GM21619 (cell line): ENCODE measurements at regions not wholly inside any gene's neighbourhood (a gene's known extent, or its start where the extent isn't known, plus 50 kb on each side); places are given as distances from the start of the nearest gene placed in this dataset.
"Not testable (repeated sequence)": the region's sequence is repeated elsewhere in the genome, so short reads cannot be mapped to it uniquely, and the experiment has no call there.

Experiments used
- ATAC-seq: cut with Tn5 transposase; IDR thresholded peaks from one replicate; pipeline ENCODE4 v1.9.1; 2021; ENCODE audit not compliant: unreplicated experiment

DNA sequence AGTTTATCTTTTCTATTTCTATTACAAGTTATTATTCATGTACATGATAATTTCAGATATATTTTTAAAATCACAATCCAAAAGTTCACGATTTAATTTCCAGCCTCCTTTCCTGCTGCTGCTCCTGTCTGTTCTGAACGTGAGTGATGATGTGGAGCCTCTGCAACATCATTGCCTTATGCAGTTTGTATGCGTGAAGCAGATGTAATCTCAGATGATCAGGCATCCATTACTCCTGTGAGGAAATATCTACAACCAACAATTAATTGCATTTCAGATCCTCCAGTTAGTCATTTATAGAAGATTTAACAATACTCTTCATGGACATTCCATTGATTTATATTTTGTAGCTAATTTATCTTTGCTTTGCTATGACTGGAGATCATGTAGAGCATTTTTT, 668.7 kb upstream of the EPHA5 start:
- ATAC-seq, result no peak

DNA sequence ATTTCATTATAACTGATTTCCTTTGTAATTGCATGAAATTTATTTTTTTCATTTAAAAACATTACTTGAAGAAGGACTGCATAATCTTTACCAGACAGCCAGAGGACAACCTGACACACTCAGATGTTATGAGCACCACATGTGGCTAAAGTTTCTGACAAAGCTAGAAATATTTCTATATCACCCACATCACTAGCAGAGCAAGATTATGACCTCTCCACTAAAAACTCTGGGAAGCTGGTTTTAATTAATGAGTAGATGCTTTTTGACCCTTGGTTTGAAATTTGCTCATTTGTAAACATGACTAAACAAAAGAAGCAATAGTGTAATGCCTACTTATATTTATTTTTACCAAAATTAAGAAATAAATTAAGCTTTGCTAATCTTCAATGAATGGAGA, 661.5 kb upstream of the EPHA5 start:
- ATAC-seq, result no peak

DNA sequence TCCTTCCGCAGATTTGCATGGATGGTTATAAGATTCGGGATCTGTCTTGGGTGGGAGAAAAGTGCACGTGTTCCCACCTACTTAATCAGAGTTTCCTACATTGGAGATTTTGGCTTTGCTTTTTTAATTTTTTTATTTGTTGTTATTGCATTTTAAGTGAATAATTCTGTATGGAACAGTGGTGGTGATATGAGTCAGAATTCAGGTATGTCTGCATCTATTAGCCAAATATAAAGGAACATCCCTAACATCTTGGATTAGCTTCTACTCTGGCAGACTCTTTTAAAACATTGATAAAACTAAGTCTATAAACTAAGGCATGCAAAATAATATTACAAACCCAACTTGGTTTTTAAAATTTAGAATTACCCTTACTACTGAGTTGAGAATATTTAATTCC, 659.8 kb upstream of the EPHA5 start:
- ATAC-seq, result no peak

DNA sequence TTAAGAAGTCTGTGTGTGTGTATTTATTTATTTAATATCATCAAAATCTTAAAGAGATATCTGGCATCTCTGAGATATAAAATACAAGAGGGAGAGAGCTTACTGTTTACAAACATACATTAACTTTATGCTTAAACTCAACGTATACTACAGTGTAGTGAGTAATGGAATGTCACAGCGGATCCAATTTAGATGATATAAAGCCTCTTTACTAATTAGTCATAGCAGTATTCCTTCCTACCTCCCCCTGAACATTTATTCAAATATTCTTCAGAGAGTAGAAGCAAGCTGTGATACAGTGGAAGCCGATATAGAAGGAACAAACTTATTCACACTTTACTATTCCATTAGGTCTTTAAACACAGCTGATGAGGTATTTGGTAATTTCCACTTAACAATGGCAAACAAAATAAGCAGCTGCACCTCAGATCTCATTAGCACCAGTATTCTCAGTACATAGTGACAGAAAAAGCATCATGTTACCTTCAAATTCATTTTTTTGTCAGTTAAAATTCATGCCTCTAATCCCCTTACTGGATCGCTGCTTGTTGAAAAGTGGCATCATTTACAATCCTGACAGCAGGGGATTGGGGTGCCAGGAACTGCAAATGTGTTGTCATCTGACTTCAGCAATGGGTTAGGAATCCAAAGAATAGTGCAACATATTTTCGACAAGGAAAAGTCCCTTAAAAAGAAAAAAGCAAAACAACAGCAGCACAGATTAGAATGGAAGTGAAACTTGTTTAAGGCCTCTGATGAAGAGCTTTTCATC, 658.7 kb upstream of the EPHA5 start:
- no peak for ATAC-seq

DNA sequence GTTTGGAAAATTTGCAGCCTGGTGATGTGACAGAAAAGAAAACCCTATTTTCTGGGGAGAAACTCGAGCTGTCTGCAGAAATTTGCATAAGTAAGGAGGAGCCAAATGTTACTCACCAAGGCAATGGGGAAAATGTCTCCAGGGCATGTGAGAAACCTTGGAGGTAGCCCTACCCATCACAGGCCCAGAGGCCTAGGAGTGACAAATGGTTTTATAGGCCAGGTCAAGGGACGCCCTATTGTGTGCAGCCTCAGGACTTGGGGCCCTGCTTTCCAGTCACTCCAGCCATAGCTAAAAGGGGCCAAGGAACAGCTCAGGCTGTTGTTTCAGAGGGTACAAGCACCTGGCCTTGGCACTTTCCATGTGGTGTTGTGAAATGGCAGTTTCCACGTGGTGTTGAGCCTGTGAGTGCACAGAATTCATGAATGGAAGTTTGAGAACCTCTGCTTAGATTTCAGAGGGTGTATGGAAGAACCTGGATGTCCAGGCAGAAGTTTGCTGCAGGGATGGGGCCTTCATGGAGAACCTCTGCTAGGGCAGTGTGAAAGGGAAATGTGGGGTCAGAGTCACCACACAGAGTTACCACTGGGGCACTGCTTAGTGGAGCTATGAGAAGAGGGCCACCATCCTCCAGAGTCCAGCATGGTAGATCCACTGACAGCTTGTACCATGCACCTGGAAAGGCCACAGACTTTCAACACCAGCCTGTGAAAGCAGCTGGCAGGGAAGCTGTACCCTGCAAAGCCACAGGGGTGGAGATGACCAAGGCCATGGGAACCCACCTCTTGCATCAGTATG, 637.6 kb upstream of the EPHA5 start:
- no peak for ATAC-seq

DNA sequence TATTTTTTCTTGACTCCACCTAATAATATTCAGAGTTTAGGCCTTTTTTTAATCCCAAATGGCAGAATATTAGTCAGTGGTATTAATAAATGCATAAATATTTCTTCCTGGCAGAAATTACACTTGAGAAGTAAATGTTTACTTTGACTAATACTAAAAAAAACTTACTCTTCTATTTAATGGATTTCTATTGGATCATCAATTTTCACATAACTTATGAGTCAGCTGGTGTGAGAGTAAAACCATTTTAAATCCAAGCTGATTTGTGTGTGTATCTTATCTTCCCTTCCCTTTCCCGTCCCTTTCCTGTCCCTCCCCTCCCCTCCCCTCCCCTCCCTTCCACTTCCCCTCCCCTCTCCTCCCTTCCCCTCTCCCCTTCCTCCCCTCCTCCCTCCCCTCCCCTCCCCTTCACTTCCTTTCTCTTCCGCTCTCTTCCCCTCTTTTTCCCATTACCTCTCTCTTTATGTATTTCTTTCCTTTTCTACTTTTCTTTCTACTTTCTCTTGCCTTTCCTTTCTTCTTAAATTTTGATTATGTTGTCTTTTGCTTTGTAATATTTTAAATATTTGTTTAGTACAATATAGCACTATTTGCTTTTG, 630.1 kb upstream of the EPHA5 start:
- ATAC-seq, result no peak

DNA sequence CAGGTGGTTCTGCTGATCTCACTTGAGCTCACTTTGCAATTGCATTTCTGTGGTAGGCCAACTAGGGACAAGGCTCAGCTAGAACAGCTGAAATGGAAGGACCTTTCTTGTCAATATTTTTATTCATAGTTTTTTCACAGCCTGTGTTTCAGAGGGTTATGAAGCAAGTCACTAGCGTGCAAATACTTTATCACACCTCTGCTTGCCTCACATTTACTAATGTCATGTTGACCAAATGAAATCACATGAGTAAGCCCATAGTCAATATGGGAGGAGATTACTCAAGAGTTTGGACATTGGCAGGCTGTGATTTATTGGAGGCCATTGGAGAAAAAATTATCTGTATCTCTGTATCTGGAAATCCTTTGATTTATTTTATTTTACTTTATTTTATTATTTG, 628.3 kb upstream of the EPHA5 start:
- no peak for ATAC-seq

DNA sequence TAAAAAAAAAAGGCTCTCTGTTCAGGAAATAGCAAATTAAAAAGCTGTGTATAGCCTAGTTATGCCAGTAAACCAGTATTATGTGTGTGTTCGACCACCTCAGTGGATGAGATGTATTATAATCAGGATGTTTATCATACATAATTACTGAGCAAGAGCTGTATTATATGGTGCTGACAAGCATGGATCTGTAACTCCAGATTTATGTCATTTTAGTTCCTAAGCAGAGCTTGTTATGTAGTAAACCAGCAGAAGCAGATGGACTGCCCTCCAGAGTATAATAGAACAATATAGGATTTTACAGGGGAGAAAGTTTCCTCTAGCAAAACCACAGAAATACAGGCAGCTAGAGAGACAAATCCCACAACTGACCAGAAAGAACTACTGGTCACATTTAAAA, 627.4 kb upstream of the EPHA5 start:
- no peak for ATAC-seq

DNA sequence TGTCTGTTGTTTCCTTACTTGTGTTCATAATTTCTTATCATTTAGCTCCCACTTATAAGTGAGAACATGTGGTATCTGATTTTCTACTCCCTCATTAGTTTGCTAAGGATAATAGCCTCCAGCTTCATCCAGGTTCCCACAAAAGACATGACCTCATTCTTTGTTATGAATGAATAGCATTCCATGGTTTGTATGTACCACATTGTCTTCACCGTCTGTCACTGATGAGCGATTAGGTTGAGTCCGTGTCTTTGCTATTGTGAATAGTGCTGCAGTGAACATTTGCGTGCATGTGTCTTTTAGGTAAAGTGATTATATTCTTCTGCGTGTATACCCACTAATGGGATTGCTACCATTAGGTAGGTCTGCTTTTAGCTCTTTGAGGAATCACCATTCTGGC, 624.3 kb upstream of the EPHA5 start:
- no peak for ATAC-seq

DNA sequence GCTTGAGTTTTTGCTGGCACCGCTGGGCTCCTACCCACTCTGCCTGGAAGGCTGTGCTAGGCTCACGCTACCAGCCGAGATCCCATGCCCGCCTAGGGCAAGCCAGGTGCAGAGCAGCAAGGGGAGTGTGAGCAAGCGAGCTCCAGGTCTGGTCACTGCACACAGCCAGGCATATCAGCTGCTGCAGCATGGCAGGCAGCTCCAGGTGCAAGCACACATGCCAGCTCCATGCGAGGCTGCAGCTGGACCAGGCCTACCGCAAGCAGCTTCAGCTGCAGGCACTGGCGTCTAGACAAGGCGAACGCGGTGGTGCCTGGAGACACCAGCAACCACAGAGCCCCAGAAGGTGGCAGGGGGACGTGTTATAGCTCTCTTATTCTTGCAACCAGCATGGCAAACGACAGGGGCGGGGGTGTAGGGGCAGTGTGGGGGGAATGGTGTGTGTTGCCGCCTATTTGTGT, 614.7 kb upstream of the EPHA5 start:
- ATAC-seq, result no peak

DNA sequence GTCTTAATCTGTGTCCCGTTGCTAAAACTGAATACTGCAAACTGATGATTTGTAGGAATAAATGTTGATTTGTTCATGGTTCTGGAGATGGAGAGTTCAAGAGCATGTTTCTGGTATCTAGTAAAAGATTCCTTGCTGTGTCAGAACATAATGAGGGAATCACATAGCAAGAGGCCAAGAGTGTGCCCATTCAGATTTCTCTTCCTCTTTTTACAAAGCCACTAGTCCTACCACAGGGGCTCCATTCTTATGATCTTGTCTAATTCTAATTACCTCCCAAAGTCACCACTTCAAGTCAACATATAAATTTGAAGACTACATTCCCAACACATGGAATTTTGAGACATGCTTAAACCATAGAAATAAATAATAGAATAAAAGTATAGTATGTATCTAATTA, 608.8 kb upstream of the EPHA5 start:
- ATAC-seq, result no peak

DNA sequence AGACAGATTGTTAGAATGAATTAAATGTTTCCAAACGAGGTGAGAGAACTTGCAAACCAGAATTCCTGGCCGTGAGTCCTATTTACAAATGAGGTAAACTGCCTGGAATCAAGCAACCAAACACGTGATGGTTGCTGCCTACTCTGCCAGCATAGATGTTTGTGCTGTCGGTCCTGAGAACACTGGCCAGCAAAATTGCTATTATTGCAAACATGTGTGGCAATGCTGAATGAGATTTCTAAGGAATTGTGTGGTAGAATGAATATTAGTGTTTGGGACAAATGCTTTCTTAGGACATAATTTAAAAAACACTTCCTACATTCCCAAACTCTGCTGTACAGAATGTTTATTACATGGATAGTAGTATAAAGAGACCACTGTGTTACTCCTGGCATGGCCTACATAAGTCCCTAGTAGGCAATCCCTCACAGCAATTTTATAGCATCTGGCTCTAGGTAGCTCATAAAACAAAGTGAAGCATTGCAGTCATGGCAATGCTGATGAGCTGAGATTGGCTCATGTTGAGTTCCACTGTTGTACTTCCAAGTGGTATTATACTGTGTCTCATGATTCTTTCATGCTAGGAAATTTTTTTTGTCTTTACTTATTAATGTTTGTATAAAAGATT, 605.2 kb upstream of the EPHA5 start:
- ATAC-seq, result no peak

DNA sequence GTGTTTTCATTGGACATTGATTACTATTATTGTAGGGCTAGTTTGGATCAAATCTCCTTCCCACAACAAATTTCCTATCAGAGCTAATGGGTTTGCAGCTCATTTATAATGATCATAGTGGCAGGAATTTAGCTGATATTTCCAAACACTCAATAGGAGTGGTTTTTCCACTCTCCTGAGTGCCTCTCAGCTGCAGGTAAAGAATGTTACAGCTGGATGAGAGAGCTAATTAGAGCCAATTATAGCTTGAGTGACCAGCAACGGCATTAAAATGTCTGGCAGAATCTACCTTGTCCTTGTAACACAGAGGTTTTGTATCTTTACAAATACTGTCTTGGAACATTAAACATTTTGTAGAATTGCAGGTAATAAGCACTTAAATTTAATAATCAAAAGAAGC, 602.8 kb upstream of the EPHA5 start:
- no peak for ATAC-seq

DNA sequence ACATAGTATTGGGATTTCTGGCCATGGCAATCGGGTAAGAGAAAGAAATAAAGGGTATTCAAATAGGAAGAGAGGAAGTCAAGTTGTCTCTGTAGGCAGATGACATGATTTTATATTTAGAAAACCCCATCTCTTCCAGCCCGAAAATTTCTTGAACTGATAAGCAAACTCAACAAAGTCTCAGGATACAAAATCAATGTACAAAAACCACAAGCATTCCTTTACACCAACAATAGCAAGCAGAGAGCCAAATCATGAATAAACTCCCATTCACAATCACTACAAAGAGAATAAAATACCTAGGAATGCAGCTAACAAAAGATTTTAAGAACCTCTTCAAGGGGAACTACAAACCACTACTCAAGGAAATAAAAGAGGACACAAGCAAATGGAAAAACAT, 600.1 kb upstream of the EPHA5 start:
- ATAC-seq, result not testable (repeated sequence)

DNA sequence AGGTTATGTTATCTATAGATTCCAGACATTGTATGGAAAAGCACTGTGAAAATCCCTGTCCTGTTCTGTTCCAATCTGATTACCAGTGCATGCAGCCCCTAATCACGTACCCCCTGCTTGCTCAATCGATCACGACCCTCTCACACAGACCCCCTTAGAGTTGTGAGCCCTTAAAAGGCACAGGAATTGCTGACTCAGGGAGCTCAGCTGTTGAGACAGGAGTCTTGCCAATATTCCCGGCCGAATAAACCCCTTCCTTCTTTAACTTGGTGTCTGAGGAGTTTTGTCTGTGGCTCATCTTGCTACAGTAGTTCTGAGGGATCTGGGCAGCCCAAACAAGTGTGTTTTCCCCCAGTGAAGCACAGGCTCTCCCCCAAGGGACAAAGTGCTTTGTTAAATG, 596.3 kb upstream of the EPHA5 start:
- not testable (repeated sequence) for ATAC-seq

DNA sequence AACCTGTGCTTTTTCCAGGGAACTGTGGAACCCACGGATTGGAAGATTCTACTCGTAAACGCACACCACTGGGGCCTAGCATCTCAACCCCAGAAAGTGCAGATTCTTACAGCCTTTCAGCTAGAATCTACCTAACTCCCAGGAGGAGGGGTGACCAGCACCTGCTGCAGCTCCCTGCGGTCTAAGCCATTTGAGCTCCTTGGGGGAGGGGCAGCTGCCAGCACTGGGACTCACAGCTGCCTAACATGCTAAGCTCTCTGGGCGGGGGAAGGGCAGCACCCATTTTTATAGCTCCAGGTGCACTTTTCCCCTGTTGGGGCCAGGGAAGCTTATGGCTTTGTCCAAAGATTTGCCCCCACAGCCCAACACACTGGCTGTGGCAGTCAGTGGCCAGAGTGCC, 595.7 kb upstream of the EPHA5 start:
- no peak for ATAC-seq

DNA sequence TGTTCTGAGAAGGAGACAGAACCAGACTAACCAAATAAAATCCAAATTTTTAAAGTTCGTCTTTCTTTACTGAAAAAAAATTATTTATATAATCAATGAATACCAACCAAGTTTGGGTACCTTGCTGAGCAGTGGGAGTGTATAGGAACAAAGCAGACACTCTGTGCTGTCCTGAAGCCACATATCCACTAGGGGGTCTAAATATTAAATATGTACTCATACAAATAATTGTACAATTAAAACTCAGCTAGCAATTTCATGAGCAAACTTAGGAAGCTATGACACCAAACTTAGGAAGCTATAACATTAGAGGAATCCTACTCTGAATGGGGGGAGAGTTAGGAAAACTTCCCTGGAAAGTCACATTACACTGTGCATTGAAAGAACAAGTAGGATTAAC, 582.0 kb upstream of the EPHA5 start:
- ATAC-seq, result no peak

DNA sequence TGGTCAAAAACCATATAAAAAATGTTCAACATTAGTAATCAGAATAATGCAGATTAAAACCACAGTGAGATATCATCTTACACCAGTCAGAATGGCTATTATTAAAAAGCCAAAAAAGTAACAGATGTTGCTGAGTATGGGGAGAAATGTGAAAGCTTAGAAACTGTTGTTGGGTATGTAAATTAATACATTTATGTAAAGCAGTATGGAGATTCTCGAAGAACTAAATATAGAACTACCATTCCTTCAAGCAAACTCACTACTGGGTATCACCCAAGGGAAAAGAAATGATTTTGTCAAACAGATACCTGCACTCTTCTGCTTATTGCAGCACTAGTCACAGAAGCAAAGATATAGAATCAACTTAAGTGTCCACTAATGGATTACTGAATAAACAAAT, 576.4 kb upstream of the EPHA5 start:
- ATAC-seq, result no peak

DNA sequence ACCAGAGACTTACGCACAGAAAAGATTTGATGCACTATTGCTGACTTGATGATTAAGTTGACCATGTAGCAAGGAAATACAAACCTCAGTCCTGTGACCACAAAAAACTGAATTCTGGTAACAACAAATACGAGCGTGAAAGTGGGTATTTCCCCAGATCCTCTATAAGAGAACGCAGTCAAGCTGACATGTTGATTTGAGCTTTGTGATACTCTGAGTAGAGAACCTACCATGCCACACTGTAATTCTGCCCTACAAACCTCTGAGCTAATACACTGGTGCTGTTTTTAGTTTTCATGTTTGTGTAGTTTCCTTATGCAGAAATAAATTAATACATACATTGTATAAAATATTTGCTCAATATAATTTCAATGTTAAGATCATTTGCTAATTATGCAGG, 565.6 kb upstream of the EPHA5 start:
- no peak for ATAC-seq

DNA sequence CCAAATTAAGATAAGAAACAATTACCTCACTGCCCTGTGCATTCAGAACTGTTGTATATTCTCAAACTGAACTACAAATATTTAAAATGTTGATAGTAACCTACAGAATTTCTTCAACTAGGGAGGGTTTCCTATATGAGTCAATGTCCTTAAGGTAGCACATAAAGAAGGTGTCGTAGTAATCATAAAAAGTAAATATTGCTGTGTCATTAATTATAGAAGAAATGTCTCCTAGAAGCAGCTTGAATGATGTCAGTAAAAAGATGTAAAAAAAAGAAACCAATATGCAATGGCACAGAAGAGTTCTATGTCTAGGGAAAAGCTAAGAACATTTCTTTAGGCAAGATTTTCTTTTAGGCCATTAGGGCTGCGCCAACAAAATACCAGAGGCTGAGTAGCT, 559.6 kb upstream of the EPHA5 start:
- ATAC-seq, result no peak

DNA sequence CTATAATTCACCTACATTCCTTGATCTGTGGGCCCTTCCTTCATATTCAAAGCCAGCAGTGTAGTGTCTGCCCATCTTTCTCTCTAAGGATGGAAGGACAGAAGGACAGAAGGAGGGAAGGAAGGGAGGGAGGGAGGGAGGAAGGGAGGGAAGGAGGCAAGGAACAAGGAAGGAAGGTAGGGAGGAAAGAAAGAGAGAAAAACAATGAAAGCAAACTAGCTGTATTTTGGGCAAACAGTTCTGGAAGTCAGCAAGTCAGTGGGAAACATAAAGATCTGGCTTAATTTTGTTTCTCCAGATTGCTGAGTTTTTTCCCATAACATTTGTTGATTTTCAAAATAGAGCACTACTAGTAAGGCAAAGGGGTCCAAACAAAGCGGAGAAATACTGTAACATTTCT, 555.2 kb upstream of the EPHA5 start:
- no peak for ATAC-seq
